OCI-LY7 (cell line): ENCODE measurements at regions not wholly inside any gene's neighbourhood (a gene's known extent, or its start where the extent isn't known, plus 50 kb on each side); places are given as distances from the start of the nearest gene placed in this dataset.
A peak's percentile ranks its signal among the peaks of the same experiment; 100 is the strongest.

ENCODE experiments used
- BruUV-seq: library from RNA; stranded (reverse); fragments of 400-500 nt; replicated peaks from 2 replicates; lab custom pipeline; 2021; lab: Mats Ljungman, UMichigan
- CTCF ChIA-PET: fragments of 300-600 bp; sonication (Branson Sonifier 250); formaldehyde crosslinking; loops from one replicate; lab custom pipeline; 2022; ENCODE audit warnings: antibody characterized with exemption; ENCODE audit not compliant: unreplicated experiment; lab: Charles Lee
- POLR2A ChIA-PET: fragments of 300-600 bp; sonication (Branson Sonifier 250); formaldehyde crosslinking; loops from one replicate; lab custom pipeline; 2022; ENCODE audit warnings: antibody characterized with exemption; lab: Charles Lee
- DNase-seq: peaks from one replicate; pipeline ENCODE4 v3.0.0-alpha.2; 2015; ENCODE audit warnings: low spot score
- H2AFZ ChIP-seq: fragments of 200-600 bp; sonication (generic), shearing (Covaris generic); 2 replicates; pipeline ENCODE4 v1.6.1; 2014; ENCODE audit warnings: mild to moderate bottlenecking, antibody characterized with exemption, low read length, moderate library complexity
- H3K27ac ChIP-seq: fragments of 200-600 bp; sonication (generic); 2 replicates; pipeline ENCODE4 v1.5.1; 2014; ENCODE audit warnings: mixed run types, low read depth, mild to moderate bottlenecking, moderate library complexity, low read length, inconsistent platforms; ENCODE audit not compliant: poor library complexity, severe bottlenecking
- H3K36me3 ChIP-seq: fragments of 200-600 bp; sonication (generic); 2 replicates; pipeline ENCODE4 v1.6.1; 2014; ENCODE audit warnings: mild to moderate bottlenecking, antibody characterized with exemption, low read length, moderate library complexity, mixed read lengths; ENCODE audit not compliant: insufficient read depth
- H3K4me1 ChIP-seq: fragments of 200-600 bp; sonication (generic); 2 replicates; pipeline ENCODE4 v1.5.1; 2014; ENCODE audit warnings: mild to moderate bottlenecking, low read length; ENCODE audit not compliant: insufficient read depth, poor library complexity, severe bottlenecking
- H3K4me2 ChIP-seq: fragments of 200-600 bp; sonication (generic); 2 replicates; pipeline ENCODE4 v1.6.1; 2014; ENCODE audit warnings: mild to moderate bottlenecking, low read length
- H3K4me3 ChIP-seq: fragments of 200-600 bp; sonication (generic); 2 replicates; pipeline ENCODE4 v1.5.1; 2014; ENCODE audit warnings: mild to moderate bottlenecking, low read depth, low read length; ENCODE audit not compliant: poor library complexity, severe bottlenecking
- H3K79me2 ChIP-seq: fragments of 200-600 bp; sonication (generic); 2 replicates; pipeline ENCODE4 v1.6.1; 2016; ENCODE audit warnings: low read depth, mild to moderate bottlenecking, low read length, moderate library complexity, mixed read lengths; ENCODE audit not compliant: insufficient read depth
- H3K9me2 ChIP-seq: fragments of 200-600 bp; sonication (generic); 2 replicates; pipeline ENCODE4 v1.6.1; 2016; ENCODE audit warnings: mild to moderate bottlenecking, low read length, mixed read lengths; ENCODE audit not compliant: insufficient read depth
- H3K9me3 ChIP-seq: fragments of 200-600 bp; sonication (generic); 2 replicates; pipeline ENCODE4 v1.6.1; 2014; ENCODE audit warnings: mild to moderate bottlenecking, mixed run types, low read length, mixed read lengths
- H4K20me1 ChIP-seq: fragments of 200-600 bp; sonication (generic); 2 replicates; pipeline ENCODE4 v1.6.1; 2014; ENCODE audit warnings: mild to moderate bottlenecking, antibody characterized with exemption, low read length, moderate library complexity, mixed read lengths; ENCODE audit not compliant: insufficient read depth
- EZH2phosphoT487 ChIP-seq: fragments of 200-600 bp; sonication (generic); IDR thresholded peaks from 2 replicates; pipeline ENCODE4 v1.6.1; 2018; ENCODE audit warnings: low read depth, borderline replicate concordance, mild to moderate bottlenecking, mixed run types, antibody characterized with exemption, low read length, moderate library complexity, mixed read lengths
- intact Hi-C: fragments of 100-400 bp; cut with micrococcal nuclease; formaldehyde crosslinking; loops from one replicate; pipeline ENCODE4 v1.10.0; 2022; ENCODE audit not compliant: unreplicated experiment
- TF ChIP-seq, protein P1 (sequence below): fragments of 200-600 bp; sonication (generic); conservative IDR thresholded peaks from 2 replicates; pipeline ENCODE4 v1.5.1; 2014; ENCODE audit warnings: mild to moderate bottlenecking, antibody characterized with exemption, low read length, moderate library complexity, mixed read lengths

DNA sequence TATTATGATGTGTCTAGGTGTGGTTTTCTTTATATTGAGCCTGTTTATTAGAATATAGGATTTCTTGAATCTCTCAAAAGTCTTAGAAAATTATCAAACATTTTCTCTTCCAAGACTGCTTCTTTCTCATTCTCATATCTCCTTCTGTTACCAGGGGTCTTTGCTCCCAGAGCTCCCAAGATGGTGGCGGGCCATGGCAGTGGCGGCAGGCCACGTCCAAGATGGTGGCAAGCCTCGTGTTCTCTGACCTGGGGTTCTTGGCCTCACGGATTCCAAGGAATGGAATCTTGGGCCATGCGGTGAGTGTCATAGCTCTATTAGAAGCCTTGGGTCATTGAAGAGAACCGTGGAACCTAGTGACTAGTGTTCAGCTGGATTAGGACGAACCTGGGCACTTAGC lies 248.9 kb downstream of the SMARCA2 start:
- Histone ChIP-seq H3K9me3 (no peaks in the 10 kb centered on the region; the same call in 1 of the 2 replicates), H3K4me1 (peaks cover 42% of the 10 kb centered on the region), H4K20me1 (no peaks in the 10 kb centered on the region), H3K27ac (no peak overlapping the region), H3K4me2 (0 out of 2 replicates have a peak overlapping the region, but pooled peaks have one; percentile 28), H2AFZ (no peak overlapping the region), H3K9me2 (no peaks in the 10 kb centered on the region), H3K79me2 (no peaks in the 10 kb centered on the region), H3K36me3 (no peaks in the 10 kb centered on the region), H3K4me3 (no peak overlapping the region)
- no peak for DNase-seq
- CTCF ChIA-PET = no interaction called here
- intact Hi-C loops = no loop called here
- POLR2A ChIA-PET = interaction anchor here (1.0 to 1.9 kb wide), 3 partner anchors 8 to 21 kb away, joined by 3 to 5 read pairs (median 3); no protein-coding TSS in a partner anchor
- TF ChIP-seq, protein P1, sequence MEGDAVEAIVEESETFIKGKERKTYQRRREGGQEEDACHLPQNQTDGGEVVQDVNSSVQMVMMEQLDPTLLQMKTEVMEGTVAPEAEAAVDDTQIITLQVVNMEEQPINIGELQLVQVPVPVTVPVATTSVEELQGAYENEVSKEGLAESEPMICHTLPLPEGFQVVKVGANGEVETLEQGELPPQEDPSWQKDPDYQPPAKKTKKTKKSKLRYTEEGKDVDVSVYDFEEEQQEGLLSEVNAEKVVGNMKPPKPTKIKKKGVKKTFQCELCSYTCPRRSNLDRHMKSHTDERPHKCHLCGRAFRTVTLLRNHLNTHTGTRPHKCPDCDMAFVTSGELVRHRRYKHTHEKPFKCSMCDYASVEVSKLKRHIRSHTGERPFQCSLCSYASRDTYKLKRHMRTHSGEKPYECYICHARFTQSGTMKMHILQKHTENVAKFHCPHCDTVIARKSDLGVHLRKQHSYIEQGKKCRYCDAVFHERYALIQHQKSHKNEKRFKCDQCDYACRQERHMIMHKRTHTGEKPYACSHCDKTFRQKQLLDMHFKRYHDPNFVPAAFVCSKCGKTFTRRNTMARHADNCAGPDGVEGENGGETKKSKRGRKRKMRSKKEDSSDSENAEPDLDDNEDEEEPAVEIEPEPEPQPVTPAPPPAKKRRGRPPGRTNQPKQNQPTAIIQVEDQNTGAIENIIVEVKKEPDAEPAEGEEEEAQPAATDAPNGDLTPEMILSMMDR = no peak
- no peak for TF ChIP-seq EZH2phosphoT487
- BruUV-seq = no TSS peak

DNA sequence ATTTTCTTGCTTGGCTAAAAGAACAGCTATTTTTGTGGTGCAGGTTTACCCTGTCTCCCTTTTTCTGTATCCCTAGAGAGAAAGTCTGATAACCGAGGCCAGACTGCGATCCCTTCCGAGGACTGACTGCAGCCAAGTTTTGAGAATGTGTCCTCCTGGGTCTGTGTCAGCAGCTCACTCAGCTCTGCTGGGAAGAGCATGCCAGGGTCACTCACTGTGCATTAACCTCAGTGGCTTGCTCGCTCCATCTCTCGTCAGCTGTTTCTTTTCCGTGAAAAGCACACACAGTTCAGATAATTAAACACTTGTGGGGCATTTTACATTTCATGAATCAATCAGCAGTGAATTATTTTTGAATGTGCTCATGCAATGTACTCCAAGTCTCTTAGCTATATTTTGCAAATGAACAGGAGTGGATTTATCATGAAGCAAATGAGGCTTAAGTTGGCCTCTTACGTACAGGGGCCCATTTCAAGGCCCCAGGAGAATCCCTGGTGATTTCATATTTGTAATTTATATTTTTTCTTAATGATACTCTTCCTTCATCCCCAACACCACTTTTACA lies 252.1 kb downstream of the SMARCA2 start:
- Histone ChIP-seq H3K9me2 (no peaks in the 10 kb centered on the region), H2AFZ (no peak overlapping the region), H3K79me2 (no peaks in the 10 kb centered on the region), H4K20me1 (no peaks in the 10 kb centered on the region), H3K27ac (no peak overlapping the region), H3K9me3 (no peaks in the 10 kb centered on the region; the same call in 1 of the 2 replicates), H3K4me3 (no peak overlapping the region), H3K4me1 (peaks cover 50% of the 10 kb centered on the region), H3K36me3 (no peaks in the 10 kb centered on the region), H3K4me2 (no peak overlapping the region)
- no peak for DNase-seq
- CTCF ChIA-PET = no interaction called here
- no TSS peak for BruUV-seq
- intact Hi-C loops = no loop called here
- no peak for TF ChIP-seq EZH2phosphoT487
- TF ChIP-seq, protein P1 = no peak
- POLR2A ChIA-PET = interaction anchor here (0.5 to 2.2 kb wide), 4 partner anchors 8 to 336 kb away, joined by 3 to 12 read pairs (median 4); no protein-coding TSS in a partner anchor

DNA sequence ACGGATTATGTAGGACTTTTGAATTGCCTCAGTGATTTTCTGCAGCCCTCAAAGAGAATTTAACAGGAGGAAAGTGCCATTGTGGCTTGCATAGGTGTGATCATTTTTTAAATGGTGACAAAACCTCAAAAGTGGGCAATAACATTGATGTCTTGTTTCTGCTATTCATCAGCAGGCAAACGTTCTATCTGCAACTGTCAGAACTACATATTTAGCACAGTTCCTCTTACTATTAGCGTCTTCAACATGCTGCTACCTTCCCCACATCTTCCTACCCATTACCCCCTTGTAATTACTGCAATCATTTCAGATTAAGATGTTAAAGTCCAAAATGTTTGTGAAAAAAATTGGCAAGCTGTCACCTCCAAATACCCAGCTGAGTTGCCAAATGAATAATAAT lies 254.6 kb downstream of the SMARCA2 start:
- ChIA-PET CTCF (interaction anchor here (1.1 kb wide), 1 partner anchor 10 kb away, joined by 3 read pairs; no protein-coding TSS in a partner anchor), POLR2A (interaction anchor here (0.6 to 2.2 kb wide), 9 partner anchors 12 to 574 kb away, joined by 3 to 11 read pairs (median 3); partner anchors contain the start of gene PUM3)
- H3K4me2 ChIP-seq = peak overlapping the region; percentile 48
- TF ChIP-seq EZH2phosphoT487 = no peak
- TF ChIP-seq, protein P1 = no peak
- H3K9me2 ChIP-seq = no peaks in the 10 kb centered on the region
- intact Hi-C loops = loop anchor here (10.0 kb wide), 1 partner anchor 45 kb away; no protein-coding TSS in a partner anchor
- peak overlapping the region; percentile 21 for H3K4me3 ChIP-seq
- BruUV-seq = no TSS peak
- H2AFZ ChIP-seq = peak overlapping the region; percentile 38; the same call in 1 of the 2 replicates
- DNase-seq = peak; percentile 56
- H3K36me3 ChIP-seq = no peaks in the 10 kb centered on the region
- no peaks in the 10 kb centered on the region for H4K20me1 ChIP-seq
- H3K27ac ChIP-seq = peak overlapping the region; percentile 48
- no peaks in the 10 kb centered on the region for H3K79me2 ChIP-seq
- peaks cover 34% of the 10 kb centered on the region for H3K4me1 ChIP-seq
- H3K9me3 ChIP-seq = no peaks in the 10 kb centered on the region
